ENCODE measurements at regions not wholly inside any gene's neighbourhood (a gene's known extent, or its start where the extent isn't known, plus 50 kb on each side); places are given as distances from the start of the nearest gene placed in this dataset.

DNA sequence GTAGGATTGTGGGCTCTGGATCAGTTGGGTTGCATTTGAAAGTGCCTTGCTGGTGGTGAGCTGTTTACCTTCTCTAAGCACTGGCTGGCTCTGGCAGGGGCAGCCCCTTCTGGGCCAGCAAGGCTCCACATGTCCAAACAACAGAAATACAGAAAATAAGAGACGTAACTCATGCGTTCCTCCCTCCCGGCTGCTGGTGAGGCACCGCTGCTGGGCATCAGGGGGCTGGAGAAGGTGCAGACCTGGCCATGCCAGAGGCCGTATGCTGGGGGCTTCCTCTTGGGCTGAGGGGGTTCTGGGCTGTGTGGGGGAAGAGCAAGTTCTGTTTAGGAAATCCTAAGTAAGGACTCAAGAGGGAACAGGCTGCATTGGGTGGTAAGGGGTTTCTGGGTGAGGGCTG, 140.6 kb downstream of the URI1 start:
- no peak for DNase-seq (ENCODE audit: low read depth in 3 of 3)

DNA sequence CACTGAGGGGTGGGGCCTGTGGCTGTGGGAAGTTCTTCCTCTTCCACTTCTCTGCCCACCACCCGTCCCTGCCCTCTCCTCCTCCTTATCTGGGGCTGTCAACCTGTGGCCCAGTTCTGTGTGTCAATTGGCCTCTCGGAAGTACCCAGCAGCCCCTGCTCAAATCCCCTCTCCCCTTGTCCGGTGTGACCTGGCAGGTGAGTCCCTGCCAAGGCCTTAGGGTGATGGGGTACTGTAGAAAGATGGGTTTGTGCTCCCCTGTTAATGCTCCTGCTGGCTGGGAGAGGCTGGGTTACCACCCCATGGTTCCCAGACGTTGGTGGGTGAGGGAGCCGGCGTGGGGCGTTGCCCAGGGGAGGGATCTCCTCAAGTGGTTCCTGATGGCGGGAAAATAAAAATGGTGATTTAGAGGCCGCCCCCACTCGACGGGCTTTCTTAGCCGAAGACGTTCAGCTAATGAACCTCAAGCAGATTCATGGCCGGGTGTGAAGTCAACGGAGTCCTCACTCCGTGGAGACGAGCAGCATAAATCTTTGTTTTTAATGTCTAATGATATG, 141.2 kb downstream of the URI1 start:
- DNase-seq (ENCODE audit: low read depth in 3 of 3), result no peak

DNA sequence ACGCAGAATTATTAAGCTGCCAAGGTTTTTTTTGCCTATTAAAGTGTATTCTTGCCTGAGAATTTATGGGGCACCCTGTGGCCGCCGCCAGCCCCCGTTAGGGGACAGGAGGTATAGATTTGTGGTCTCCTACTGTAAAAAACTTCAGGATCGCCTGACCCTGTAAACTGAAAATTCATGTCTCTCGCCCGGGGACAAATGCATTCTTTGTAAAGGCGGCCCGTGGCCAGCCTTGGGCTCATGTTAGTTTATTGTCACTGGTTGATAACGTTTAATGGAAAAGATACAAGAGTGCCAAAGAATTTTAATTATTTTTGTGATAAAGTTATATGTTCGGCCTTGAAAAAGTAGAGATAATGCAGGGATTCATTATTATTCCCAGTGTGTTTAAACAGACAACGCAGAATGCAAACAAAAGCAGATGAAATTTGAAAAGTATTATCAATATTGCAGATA, 141.7 kb downstream of the URI1 start:
- no peak for DNase-seq (ENCODE audit: low read depth in 3 of 3)

DNA sequence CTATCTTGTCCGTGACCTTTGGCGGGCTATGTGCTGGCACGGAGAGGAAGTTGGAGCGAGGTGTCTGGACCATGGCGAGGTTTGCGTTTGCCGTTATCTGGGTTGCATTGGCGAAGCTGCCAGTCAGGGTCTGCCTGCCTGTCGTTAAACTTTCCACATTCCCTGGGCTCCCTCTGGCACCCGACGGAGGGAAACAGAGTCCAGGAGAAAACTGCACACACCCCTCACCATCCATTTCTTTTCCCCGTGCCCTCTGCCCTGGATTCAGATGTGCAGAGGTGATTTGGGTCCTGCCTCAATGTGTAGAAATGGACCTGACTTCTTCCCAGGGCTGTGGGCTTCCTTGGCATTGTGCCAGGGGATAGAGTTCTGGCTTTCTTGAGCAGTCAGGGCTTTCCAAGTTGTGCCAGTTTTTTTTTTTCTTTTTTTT, 142.4 kb downstream of the URI1 start:
- no peak for DNase-seq (ENCODE audit: low read depth in 3 of 3)

DNA sequence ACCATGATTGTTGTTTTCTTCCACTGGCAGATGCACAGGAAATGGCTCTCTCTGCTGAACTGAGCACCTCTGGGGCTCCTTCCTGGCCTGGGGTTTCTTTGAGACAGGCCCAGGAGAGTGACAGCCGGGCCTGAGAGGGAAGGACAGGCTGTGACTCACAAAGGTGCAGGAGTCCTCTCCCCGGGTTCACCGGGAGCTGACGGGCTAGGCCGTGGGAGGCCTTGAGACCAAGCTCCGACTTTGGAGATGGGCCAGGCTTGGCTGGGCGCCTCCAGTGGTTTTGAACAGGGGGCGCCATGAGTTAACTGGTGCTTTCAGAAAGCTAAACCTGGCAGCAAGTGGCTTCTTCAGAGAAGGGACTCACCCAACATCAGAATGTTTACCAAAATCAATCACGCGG, 143.4 kb downstream of the URI1 start:
- DNase-seq (ENCODE audit: low read depth in 3 of 3), result no peak

DNA sequence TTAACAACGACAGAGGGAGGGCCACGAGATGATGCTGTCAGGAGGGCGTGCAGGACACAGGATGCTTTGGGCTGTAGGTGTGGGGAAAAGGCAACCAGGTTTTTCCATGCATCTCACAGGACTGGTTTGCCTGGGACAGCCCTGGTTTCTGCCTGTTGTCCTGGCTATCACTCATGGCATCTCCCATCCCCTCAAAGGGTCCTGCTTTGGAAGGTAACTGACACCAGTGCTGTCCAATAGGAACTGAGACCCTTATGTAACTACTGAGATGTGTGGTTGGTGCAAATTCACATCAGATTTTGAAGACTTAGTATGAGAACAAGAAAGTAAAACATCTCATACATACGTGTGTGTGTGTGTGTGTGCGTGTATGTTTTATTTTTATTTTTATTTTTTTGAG, 144.2 kb downstream of the URI1 start:
- no peak for DNase-seq (ENCODE audit: low read depth in 3 of 3)

DNA sequence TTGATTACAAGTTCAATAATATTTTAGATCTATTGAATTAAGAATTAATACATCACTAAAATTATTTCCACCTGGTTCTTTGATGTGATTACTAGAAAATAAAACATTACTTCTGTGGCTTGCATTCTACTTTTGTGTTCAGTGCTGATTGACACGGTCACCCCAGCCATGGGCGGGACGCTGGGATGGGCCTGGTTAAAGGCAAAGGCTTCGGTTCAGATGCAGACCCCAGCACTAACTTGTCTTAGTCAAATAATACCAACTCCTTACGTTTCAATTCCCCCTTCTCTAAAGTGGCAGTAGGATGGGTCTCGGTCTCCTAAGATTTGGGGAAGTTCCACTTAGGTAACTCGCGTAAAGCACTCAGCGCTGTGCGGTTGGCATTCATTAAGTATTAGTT, 144.9 kb downstream of the URI1 start:
- DNase-seq (ENCODE audit: low read depth in 3 of 3), result no peak

DNA sequence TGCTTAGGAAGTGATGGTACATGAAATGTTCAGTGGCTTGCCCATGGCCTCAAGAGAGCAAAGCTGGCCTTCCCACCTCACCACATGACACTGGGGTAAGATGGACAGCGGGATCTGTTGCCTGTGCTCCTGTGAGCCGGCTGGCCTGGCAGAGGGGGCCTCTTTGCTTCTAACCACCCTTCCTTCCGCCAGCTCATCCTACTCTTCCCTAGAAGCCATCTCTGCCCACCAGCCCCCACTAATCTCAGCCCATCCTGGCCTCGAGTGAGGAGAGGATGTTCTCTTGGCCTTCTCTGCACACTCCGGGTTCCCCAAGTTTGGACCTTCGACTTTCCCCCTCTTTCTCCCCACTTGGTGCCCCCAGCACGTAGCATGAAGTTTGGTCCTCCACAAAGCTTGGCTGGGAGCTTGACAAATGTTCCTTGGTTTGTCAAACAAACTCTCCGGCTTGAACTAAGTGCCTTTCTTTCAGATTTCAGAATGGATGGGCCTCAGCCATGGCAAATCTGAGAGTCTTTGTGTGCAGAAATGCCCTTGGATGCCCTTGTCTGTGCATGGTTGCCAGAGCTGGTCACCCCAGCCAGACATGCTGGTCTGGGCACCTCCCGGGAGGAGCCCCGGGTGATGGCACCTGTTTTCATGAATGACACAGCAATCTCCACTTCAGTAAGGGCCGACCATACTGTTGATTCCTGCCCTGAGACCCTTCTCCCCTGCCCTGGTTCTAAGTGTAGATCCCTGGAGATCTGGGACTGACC, 145.5 kb downstream of the URI1 start:
- DNase-seq (ENCODE audit: low read depth in 3 of 3), result no peak

DNA sequence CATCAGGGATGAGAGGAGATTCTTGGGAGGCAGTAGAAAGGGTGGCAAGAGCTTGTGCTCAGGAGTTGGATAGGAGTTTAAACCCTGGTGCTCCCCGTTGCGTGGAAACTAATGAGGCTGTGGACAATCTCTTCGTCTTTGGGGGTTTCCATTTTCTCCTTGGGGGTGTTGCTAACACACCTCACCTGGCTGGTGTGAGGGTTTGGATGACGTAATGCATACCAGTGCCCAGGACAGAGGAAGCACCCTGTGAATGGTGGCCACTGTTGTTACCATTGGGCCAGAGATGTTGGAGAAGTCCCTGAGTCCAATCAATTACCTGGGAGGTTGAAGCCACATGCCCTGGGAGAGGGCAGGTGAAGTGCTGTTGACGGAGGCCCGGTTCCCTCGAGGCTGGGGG, 146.5 kb downstream of the URI1 start:
- DNase-seq (ENCODE audit: low read depth in 3 of 3), result no peak

DNA sequence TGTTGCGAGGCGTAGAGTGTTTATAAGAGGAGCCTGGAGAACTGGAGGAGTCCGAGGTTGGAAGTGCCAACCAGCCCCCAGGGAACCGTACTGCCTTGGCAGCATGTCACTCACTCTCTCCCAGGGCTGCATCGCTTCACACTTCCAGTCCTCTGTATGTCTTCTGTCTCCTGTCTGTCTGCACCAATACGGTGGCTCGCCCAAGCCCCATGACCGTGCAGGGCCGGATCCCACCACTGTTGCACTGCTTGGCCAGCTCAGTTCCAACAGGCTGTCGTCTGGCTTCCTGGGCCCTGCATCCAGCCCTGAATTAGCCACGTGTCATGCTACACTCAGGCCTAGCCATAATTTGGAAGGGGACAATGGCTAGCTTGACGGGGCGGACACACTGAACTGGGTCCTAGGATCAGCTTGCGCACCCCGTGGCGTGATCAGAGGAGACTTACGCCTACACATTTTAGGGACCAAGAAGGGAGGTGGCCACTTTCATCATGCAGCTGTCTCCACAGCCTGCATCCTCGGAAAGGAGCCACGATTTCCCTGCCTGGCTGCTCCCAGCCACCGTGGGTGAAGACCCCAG, 147.1 kb downstream of the URI1 start:
- DNase-seq (ENCODE audit: low read depth in 3 of 3), result no peak

DNA sequence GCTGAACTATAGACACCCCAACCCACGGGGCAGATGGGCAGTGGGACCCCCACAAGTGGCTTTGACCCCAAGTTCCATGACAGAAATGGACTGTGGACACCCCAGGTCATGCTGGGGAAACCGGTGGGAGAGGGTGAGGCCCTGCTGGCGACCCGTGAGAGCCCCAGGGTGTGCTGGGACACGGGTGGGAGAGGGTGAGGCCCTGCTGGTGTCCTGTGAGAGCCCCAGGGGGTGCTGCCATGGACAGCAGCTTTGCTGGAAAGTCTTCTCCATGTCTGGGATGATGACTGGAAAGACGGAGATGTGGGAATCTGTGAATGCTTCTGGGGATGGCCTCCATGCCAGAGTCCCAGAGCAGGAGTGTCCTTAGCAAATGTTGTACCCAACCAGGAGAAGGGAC, 148.4 kb downstream of the URI1 start:
- DNase-seq (ENCODE audit: low read depth in 3 of 3), result no peak

DNA sequence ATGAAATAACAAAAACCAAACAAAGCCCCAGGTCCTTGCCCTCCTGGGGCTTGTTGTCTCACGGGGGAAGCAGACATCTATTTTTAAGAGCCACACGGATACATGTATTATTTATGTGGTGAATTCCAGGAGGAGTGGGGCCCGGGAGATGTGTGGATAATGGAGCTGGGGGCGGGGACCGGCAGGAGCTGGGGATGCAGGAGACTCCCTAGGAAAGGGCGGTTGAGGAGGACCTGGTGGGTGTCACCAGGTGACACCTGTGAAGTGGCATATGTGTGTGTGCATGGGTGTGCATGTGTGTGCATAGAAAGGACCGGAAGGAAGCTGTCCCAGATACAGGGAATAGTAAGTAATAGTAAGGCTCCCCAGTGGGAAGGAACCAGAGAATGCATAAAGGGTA, 148.9 kb downstream of the URI1 start:
- DNase-seq (ENCODE audit: low read depth in 3 of 3), result no peak

DNA sequence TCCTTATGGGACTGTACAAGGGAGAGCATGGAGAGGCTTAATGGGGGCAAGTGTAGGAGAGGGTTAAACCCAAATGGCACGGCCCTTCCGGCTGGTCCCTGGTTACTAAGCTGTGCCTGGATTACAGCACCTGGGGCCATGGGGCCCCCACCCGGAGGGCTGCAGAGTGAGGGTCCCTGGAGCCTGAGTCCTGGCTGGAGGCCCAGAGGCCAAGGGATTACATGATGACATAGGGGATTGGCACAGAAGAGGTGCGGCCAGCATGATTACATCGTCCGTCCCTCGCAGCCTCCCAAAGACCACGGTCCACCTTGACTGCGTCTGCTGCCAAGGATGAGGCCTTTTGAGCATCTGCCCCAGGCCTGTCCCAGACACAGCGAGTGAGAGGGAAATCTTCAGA, 149.4 kb downstream of the URI1 start:
- DNase-seq (ENCODE audit: low read depth in 3 of 3), result no peak

DNA sequence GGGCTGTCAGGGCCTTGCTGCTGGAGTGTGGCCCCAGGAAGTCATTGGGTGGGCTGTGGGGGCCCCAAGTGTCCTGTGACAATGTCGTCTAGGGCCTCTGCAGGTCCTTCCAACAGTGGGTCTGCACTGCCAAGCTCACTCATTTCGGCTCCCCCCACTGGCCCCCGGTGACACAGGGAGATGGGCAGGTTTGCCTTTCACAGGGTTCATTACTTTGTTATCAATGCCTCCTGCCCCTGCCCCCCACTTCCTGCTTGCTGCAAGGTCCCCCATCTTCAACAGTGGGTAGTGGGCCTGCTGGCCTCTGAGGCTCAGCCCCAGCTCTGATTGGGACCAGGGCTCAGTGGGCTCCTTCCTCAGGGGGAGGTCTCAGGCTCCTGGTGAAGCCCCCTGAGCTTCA, 149.8 kb downstream of the URI1 start:
- no peak for DNase-seq (ENCODE audit: low read depth in 3 of 3)

DNA sequence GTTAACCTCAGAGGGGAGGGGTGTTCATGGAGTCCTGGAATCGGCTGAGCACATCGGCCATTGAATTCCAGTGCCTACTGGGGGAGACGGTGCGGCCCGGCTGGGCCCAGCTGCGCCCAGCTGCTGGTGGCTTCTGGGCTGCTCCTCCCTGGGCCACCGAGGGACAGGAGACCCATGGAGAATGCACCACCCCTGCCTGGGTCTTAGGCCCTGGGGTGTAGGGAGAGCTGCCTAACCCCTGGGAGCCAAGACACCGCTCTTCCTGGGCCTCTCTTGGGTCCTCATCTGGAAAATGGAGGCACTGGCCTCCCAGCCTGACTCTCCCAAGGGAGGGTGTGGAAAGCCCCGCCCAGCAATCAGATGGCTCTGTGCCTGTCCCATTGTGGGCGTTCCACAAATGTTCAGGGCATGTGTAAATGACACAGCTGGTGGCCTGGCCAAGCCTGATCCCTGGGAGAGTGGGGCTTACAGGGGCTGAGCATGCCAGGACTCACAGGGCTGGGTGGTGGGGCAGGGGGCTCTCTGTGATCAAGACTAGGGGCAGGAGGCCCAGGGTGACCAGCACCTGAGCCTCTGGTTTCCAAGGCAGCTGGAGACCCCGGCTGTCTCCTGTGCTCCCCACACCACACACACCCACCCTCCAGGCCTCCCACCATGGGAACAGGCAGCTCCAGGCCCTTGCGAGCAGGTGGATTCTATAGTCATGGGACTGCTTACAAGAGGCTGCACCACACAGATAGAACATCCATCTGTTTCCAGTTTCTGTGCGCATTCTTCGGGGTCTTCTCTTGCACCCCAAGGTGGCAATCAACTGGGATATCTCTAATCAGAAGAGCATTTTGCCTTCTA, 150.9 kb downstream of the URI1 start:
- no peak for DNase-seq (ENCODE audit: low read depth in 3 of 3)

DNA sequence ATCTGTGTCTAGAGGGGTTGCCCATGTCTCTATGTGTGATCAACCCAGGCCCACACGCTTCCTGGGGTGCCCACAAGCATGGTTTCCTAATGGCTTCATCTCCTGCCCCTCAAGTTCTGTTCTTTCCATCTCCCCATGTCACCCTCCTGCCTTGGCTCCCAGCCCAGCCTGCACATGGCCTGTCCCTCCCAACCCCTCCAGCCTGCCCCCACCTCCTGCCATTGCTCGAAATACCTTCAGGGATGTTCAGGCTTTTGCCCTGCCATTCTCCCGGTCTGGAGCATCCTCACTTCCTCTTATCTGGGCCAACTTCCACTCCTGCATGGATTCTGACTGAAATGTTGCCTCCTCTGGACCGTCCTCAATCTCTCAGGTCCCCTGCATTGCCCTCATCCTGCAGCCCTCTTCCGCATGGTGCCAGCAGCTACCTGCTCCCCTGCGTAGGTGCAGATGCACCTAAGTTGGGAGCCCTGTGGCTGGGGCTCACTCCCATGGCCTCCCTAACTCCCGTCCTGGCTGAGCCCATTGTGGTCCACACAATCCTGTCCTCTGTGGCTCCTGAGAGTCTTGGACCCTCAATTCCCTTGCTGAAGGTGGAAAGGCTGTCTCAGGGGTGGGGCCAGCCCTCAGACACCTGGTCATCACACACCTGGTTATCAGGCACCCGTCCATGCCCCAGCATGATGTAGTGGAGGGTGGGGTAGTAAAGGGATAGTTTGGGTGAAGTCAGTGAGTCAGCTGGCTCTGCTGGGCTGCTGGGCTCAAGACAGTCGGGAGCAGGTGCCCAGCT, 152.1 kb downstream of the URI1 start:
- no peak for DNase-seq (ENCODE audit: low read depth in 3 of 3)

DNA sequence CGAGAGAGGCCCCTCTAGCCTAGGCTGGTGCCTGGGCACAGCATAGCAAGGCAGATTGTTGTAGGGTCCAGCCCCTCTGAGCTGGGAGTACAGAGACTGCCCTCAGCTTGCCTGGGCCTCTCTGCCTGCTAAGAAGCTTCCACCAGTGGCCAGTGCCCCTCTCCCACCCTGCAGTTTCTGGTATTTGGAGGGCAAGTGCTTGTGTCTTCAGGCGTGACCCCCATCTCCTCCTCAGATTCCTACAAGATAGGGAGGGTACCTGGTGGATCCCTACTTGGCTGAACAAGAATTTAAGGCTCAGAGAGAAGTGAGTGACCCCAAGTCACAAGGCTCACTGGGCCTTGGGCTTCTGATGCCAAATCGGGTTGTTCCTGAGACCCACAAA, 152.7 kb downstream of the URI1 start:
- DNase-seq (ENCODE audit: low read depth in 3 of 3), result no peak

DNA sequence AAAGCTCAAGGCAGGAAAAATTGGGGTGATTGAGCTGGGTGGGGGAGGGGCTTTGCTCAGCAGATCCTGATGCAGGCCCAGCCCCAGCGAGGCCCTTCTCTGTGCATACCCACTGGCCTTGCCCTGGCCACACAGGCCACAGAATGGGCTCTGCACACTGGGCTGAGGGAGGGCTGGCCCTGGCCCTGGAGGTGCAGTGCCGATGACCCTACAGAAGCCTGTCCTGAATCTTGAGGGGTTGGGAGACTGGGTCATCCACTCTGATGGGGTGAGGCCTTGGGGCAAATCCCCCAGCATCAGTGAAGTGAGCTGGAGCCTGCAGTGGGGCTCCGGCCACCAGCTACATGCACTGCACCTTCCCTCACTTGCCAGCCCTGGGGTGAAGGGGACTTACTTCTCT, 153.1 kb downstream of the URI1 start:
- no peak for DNase-seq (ENCODE audit: low read depth in 3 of 3)

DNA sequence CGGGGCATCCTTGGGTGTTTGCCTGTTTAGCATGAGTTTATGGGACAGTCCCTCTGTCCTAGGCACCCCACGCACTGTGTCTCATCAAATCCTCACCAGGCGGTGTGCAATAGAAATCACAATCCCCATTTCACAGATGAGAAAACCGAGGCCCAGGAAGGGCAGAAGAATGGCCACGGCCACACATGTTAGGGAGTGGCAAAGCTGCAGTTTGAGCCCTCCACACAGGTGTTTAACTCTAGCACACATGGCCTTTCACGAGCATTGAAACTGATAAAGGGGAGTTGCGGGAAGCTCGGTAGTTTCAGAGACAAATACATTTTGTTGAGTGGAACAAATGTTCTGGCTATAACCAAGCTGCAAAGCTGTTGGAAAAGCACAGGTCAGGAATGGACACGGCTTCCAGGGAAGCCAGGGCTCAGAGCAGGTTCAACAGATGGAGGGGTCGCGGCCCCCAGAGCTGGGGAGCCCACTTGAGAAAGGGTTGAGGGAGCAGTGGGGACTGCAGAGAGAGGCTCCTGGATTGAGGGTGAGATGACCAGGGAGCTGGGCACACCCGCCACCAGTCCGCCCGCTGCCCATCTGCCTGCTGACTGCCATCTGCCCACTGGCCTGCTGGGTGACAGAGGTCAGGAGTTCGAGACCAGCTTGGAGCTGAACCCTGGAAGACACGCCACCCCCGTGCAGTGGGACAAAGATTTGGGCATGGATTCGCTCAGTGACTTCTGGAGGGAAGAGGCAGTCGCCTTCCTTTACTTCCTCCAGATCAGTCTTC, 154.7 kb downstream of the URI1 start:
- no peak for DNase-seq (ENCODE audit: low read depth in 3 of 3)

DNA sequence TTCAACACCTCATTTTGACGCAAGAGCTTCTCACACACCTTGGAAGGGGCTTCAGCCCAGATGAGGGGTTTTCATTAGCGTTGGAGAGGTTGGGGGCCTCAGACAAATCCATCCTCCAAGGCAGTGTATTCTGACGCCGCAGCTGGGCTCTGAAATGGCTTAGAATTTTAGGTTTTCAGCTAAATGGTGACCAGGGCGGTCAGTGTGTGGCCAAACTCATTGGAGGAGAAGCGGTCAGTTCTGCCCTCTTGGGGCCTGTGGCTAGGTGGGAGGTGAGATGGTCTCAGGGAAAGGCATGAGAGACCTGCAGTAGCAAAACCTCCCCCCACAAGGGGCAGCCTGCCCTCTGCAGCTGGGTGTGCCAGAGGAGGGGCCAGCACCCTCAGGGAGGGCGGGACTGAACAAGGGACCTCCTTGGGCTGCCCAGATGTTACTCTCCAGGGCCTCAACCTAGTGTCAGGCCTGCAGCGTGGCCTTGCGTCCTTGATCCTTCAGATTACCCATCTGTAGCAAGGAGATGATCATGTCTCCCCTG, 155.8 kb downstream of the URI1 start:
- DNase-seq (ENCODE audit: low read depth in 3 of 3), result no peak

DNA sequence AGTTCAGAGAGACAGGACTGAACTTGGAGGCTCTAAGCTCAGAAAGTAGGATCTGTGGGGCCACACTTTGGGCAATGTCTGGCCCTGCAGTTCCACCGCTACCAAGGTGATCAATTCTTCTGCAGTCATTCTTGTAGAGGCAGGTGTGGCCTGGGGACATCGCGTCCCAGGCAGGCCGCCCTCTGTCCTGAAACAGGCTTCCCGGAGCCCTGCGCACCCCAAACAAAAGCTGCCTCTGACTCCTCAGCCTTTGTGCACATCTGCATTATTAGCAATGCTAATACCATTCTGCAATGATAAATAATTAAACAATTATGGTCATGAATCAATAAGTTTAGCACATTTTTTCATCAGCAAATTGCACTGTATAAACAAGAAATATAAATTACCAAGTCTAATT, 160.2 kb downstream of the URI1 start:
- no peak for DNase-seq (ENCODE audit: low read depth in 3 of 3)

Measured in stimulated activated CD4-positive, alpha-beta T cell treated with anti-CD3 and anti-CD28 coated beads, TNF-alpha, amount 100 ng/mL, for 4 hours (primary cell).